ENCODE measurements at regions not wholly inside any gene's neighbourhood (a gene's known extent, or its start where the extent isn't known, plus 50 kb on each side); places are given as distances from the start of the nearest gene placed in this dataset.

GRCh38 chr11:28606930-28607329, 498.7 kb downstream of the METTL15 start:
- TF ChIP-seq POLR2A (IDR thresholded peaks at IDR 0.05; ENCODE audit: low read depth, low read length) (no peak), TAF1 (IDR thresholded peaks at IDR 0.05; ENCODE audit: borderline replicate concordance, low read depth, low read length) (no peak)
